MM.1S (cell line): ENCODE measurements at regions not wholly inside any gene's neighbourhood (a gene's known extent, or its start where the extent isn't known, plus 50 kb on each side); places are given as distances from the start of the nearest gene placed in this dataset.

Experiments used
- CTCF ChIP-seq: fragments of 300-600 bp; sonication (generic); IDR thresholded peaks from 2 replicates; pipeline ENCODE4 v1.5.1; 2016; ENCODE audit warnings: antibody characterized with exemption, low read length, mixed read lengths
- EZH2 ChIP-seq: fragments of 300-600 bp; sonication (generic); optimal IDR thresholded peaks from 2 replicates; pipeline ENCODE3; 2017; ENCODE audit warnings: low read depth, mild to moderate bottlenecking, antibody characterized with exemption, low read length, mixed read lengths
- EZH2phosphoT487 ChIP-seq: fragments of 300-600 bp; sonication (generic); IDR thresholded peaks from 2 replicates; pipeline ENCODE4 v1.6.1; 2018; ENCODE audit warnings: antibody characterized with exemption, low read length

GRCh38 chr18:43559507-43559906, 282.2 kb upstream of the SYT4 start:
- TF ChIP-seq CTCF, result no peak
- TF ChIP-seq EZH2, result no peak
- TF ChIP-seq EZH2phosphoT487, result no peak
